ENCODE measurements at regions not wholly inside any gene's neighbourhood (a gene's known extent, or its start where the extent isn't known, plus 50 kb on each side); places are given as distances from the start of the nearest gene placed in this dataset.

DNA sequence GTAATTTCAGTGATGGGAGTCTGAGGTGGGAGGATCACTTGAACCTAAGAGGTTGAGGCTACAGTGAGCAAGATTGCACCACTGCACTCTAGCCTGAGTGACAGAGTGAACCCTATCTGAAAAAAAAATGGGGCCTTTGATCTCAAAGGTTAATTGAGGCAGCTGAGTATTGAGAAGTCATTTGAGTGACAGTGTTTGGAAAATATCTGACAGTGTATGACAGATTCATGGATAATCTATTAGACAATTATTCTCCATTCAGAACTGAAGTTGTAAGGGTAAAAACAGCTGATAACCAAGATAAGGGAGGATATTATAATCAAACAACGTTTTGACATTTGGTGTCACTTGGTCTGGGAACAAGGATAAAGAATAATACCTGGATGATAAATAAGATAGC is 50.9 kb upstream of the CD36 start:
- H2AK5ac ChIP-seq (ENCODE audit: low read length): no peak overlapping the region
- H3K4me1 ChIP-seq (ENCODE audit: control insufficient read depth, low read depth, low read length): no peaks in the 10 kb centered on the region
- H3K4me2 ChIP-seq (ENCODE audit: low read length): no peak overlapping the region
- H3K27ac ChIP-seq (ENCODE audit: low read depth, low read length): no peak overlapping the region
- H3K27me3 ChIP-seq (ENCODE audit: insufficient read depth, low read length, poor library complexity): no peaks in the 10 kb centered on the region
- no peak overlapping the region for H3K4me3 ChIP-seq (ENCODE audit: low read length)
- no peak overlapping the region for H2BK5ac ChIP-seq (ENCODE audit: low read length)
- H3K23ac ChIP-seq (ENCODE audit: low read length): no peak overlapping the region
- no peak overlapping the region for H2BK120ac ChIP-seq (ENCODE audit: low read depth, low read length)
- H3K18ac ChIP-seq (ENCODE audit: low read length): no peak overlapping the region
- DNase-seq: no peak
- no peak overlapping the region for H3K56ac ChIP-seq (ENCODE audit: low read length)
- no peak overlapping the region for H2BK15ac ChIP-seq (replicated peaks; ENCODE audit: low read depth)
- no peak overlapping the region for H4K8ac ChIP-seq (ENCODE audit: low read depth, low read length)
- no peaks in the 10 kb centered on the region for H3K79me1 ChIP-seq (ENCODE audit: low read length)
- no peaks in the 10 kb centered on the region for H3K79me2 ChIP-seq (ENCODE audit: control insufficient read depth, insufficient read depth, low read length)
- no peak overlapping the region for H3K4ac ChIP-seq (ENCODE audit: low read depth, low read length)
- no peak overlapping the region for H4K5ac ChIP-seq (ENCODE audit: low read length)
- WGBS (ENCODE audit: extremely low coverage, insufficient coverage, low lambda C conversion rate): no CpG with 5 or more reads among the region's 1 CpG
- no peak overlapping the region for H3K9ac ChIP-seq (ENCODE audit: low read length)
- H3K36me3 ChIP-seq (ENCODE audit: control insufficient read depth, insufficient read depth, low read length): no peaks in the 10 kb centered on the region

DNA sequence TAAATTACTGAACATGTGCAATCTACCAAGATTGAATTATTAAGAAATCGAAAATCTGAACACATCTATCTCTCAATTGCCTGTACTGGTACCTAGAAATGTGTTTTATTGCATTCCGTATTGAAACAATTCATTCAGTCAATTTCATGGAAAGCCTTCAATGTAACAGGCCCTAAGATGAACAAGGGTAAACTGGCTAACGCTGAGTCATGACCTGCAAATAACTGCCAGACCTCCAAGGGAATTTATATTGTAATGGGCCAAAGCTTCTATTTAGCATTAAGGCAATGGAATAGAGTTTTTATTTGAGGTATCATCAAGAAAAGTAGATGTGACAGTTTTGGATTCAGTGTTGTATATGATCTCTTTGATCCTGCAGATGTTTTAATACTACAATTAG is 49.9 kb upstream of the CD36 start:
- Histone ChIP-seq H3K79me1 (ENCODE audit: low read length) (no peaks in the 10 kb centered on the region), H3K79me2 (ENCODE audit: control insufficient read depth, insufficient read depth, low read length) (no peaks in the 10 kb centered on the region), H3K36me3 (ENCODE audit: control insufficient read depth, insufficient read depth, low read length) (no peaks in the 10 kb centered on the region), H3K9ac (ENCODE audit: low read length) (no peak overlapping the region), H3K27ac (ENCODE audit: low read depth, low read length) (no peak overlapping the region), H3K4me1 (ENCODE audit: control insufficient read depth, low read depth, low read length) (no peaks in the 10 kb centered on the region), H4K8ac (ENCODE audit: low read depth, low read length) (no peak overlapping the region), H2BK120ac (ENCODE audit: low read depth, low read length) (no peak overlapping the region), H4K5ac (ENCODE audit: low read length) (no peak overlapping the region), H3K56ac (ENCODE audit: low read length) (no peak overlapping the region), H3K18ac (ENCODE audit: low read length) (no peak overlapping the region), H2AK5ac (ENCODE audit: low read length) (no peak overlapping the region), H3K4ac (ENCODE audit: low read depth, low read length) (no peak overlapping the region), H3K23ac (ENCODE audit: low read length) (no peak overlapping the region), H2BK5ac (ENCODE audit: low read length) (no peak overlapping the region), H3K27me3 (ENCODE audit: insufficient read depth, low read length, poor library complexity) (no peaks in the 10 kb centered on the region), H3K4me2 (ENCODE audit: low read length) (no peak overlapping the region), H3K4me3 (ENCODE audit: low read length) (no peak overlapping the region), H2BK15ac (replicated peaks; ENCODE audit: low read depth) (no peak overlapping the region)
- no CpG with 5 or more reads among the region's 3 CpGs for WGBS (ENCODE audit: extremely low coverage, insufficient coverage, low lambda C conversion rate)
- DNase-seq: peak; percentile 11
